GM10248 (cell line): ENCODE measurements at regions not wholly inside any gene's neighbourhood (a gene's known extent, or its start where the extent isn't known, plus 50 kb on each side); places are given as distances from the start of the nearest gene placed in this dataset.

Source experiments
- CTCF ChIA-PET: fragments of 300-600 bp; sonication (Branson Sonifier 250); formaldehyde crosslinking; extraction: SDS; loops from one replicate; lab custom pipeline; 2021; ENCODE audit warnings: antibody characterized with exemption; lab: Yijun Ruan, JAX
- POLR2A ChIA-PET: fragments of 350-650 bp; sonication (Branson Sonifier 250); formaldehyde crosslinking; extraction: SDS; loops from one replicate; lab custom pipeline; 2020; ENCODE audit warnings: antibody characterized with exemption; lab: Yijun Ruan, JAX
- DNase-seq: peaks from one replicate; pipeline ENCODE4 v3.0.0; 2012; ENCODE audit errors: extremely low spot score
- CTCF ChIP-seq: IDR thresholded peaks from 2 replicates; pipeline ENCODE4 v1.5.1; 2012; ENCODE audit warnings: mild to moderate bottlenecking, low read depth; ENCODE audit errors: extremely low read depth, missing control alignments, control extremely low read depth

GRCh38 chr15:37208146-37209040 lies 108.0 kb upstream of the MEIS2 start:
- DNase-seq: no peak
- POLR2A ChIA-PET: no interaction called here
- CTCF ChIA-PET: no interaction called here

GRCh38 chr15:37209041-37209363 lies 108.7 kb upstream of the MEIS2 start:
- no peak for DNase-seq
- ChIA-PET POLR2A (no interaction called here), CTCF (no interaction called here)
- TF ChIP-seq CTCF: no peak

More at GRCh38 chr15:37208146-37209040, 108.0 kb upstream of the MEIS2 start:
- no peak for TF ChIP-seq CTCF

GRCh38 chr15:37217567-37217966 lies 117.2 kb upstream of the MEIS2 start:
- ChIA-PET POLR2A (no interaction called here), CTCF (interaction anchor here (1.1 kb wide), 1 partner anchor 9 kb away, joined by 3 read pairs; no protein-coding TSS in a partner anchor)
- no peak for DNase-seq

GRCh38 chr15:37218351-37218916 lies 118.1 kb upstream of the MEIS2 start:
- TF ChIP-seq CTCF: no peak
- no peak for DNase-seq
- CTCF ChIA-PET: interaction anchor here (1.4 kb wide), 1 partner anchor 15 kb away, joined by 7 read pairs; no protein-coding TSS in a partner anchor
- POLR2A ChIA-PET: no interaction called here

More at GRCh38 chr15:37217567-37217966, 117.2 kb upstream of the MEIS2 start:
- TF ChIP-seq CTCF: no peak

GRCh38 chr15:37219211-37219701 lies 118.9 kb upstream of the MEIS2 start:
- no peak for DNase-seq
- POLR2A ChIA-PET: no interaction called here
- no peak for TF ChIP-seq CTCF
- CTCF ChIA-PET: interaction anchor here (1.4 kb wide), 1 partner anchor 16 kb away, joined by 7 read pairs; no protein-coding TSS in a partner anchor

GRCh38 chr15:37220949-37221670 lies 120.8 kb upstream of the MEIS2 start:
- no peak for DNase-seq
- POLR2A ChIA-PET: no interaction called here
- TF ChIP-seq CTCF: no peak
- CTCF ChIA-PET: no interaction called here
